ENCODE measurements at regions not wholly inside any gene's neighbourhood (a gene's known extent, or its start where the extent isn't known, plus 50 kb on each side); places are given as distances from the start of the nearest gene placed in this dataset.

GRCh38 chr7:155388561-155388960 is 69.4 kb upstream of the EN2 start:
- TF ChIP-seq POLR2A (IDR thresholded peaks at IDR 0.05) (no peak), CTCF (IDR thresholded peaks at IDR 0.05) (no peak), EP300 (IDR thresholded peaks at IDR 0.05) (no peak), POLR2AphosphoS5 (IDR thresholded peaks at IDR 0.05) (no peak)

All from suprapubic skin (tissue), 4 donors.